ENCODE measurements at regions not wholly inside any gene's neighbourhood (a gene's known extent, or its start where the extent isn't known, plus 50 kb on each side); places are given as distances from the start of the nearest gene placed in this dataset.

GRCh38 chr5:32848681-32849080 lies 137.6 kb downstream of the NPR3 start:
- Histone ChIP-seq H3K4me3 (ENCODE audit: low read length) (no peak overlapping the region), H4K20me1 (ENCODE audit: insufficient read depth, low read length) (no peaks in the 10 kb centered on the region), H3K9me3 (ENCODE audit: insufficient read depth, low read length) (no peaks in the 10 kb centered on the region), H3K4me2 (ENCODE audit: low read length) (no peak overlapping the region), H3K27me3 (ENCODE audit: low read depth, low read length) (no peaks in the 10 kb centered on the region), H2AFZ (ENCODE audit: low read depth, low read length) (no peak overlapping the region), H3K27ac (ENCODE audit: low read length) (no peak overlapping the region), H3K9ac (ENCODE audit: low read length) (no peak overlapping the region), H3K4me1 (ENCODE audit: low read length) (no peaks in the 10 kb centered on the region), H3K36me3 (replicated peaks; ENCODE audit: low read depth, low read length) (no peaks in the 10 kb centered on the region), H3K79me2 (ENCODE audit: low read length) (no peaks in the 10 kb centered on the region)
- TF ChIP-seq CTCF (IDR thresholded peaks at IDR 0.05; ENCODE audit: low read depth, low read length) (no peak), EZH2phosphoT487 (IDR thresholded peaks at IDR 0.05; ENCODE audit: low read depth) (no peak)

GRCh38 chr5:32850817-32851496 lies 139.8 kb downstream of the NPR3 start:
- no peak overlapping the region for H3K9ac ChIP-seq (ENCODE audit: low read length)
- H3K4me1 ChIP-seq (ENCODE audit: low read length), result no peaks in the 10 kb centered on the region
- H2AFZ ChIP-seq (ENCODE audit: low read depth, low read length), result no peak overlapping the region
- no peaks in the 10 kb centered on the region for H4K20me1 ChIP-seq (ENCODE audit: insufficient read depth, low read length)
- H3K27ac ChIP-seq (ENCODE audit: low read length), result no peak overlapping the region
- H3K9me3 ChIP-seq (ENCODE audit: insufficient read depth, low read length), result no peaks in the 10 kb centered on the region
- H3K4me3 ChIP-seq (ENCODE audit: low read length), result no peak overlapping the region
- no peaks in the 10 kb centered on the region for H3K27me3 ChIP-seq (ENCODE audit: low read depth, low read length)
- H3K4me2 ChIP-seq (ENCODE audit: low read length), result no peak overlapping the region
- H3K79me2 ChIP-seq (ENCODE audit: low read length), result no peaks in the 10 kb centered on the region
- no peak for TF ChIP-seq EZH2phosphoT487 (IDR thresholded peaks at IDR 0.05; ENCODE audit: low read depth)
- no peak for TF ChIP-seq CTCF (IDR thresholded peaks at IDR 0.05; ENCODE audit: low read depth, low read length)
- H3K36me3 ChIP-seq (replicated peaks; ENCODE audit: low read depth, low read length), result no peaks in the 10 kb centered on the region

GRCh38 chr5:32851559-32852173 lies 140.5 kb downstream of the NPR3 start:
- no peak overlapping the region for H3K9ac ChIP-seq (ENCODE audit: low read length)
- no peaks in the 10 kb centered on the region for H3K4me1 ChIP-seq (ENCODE audit: low read length)
- no peak overlapping the region for H2AFZ ChIP-seq (ENCODE audit: low read depth, low read length)
- no peaks in the 10 kb centered on the region for H3K36me3 ChIP-seq (replicated peaks; ENCODE audit: low read depth, low read length)
- no peak overlapping the region for H3K27ac ChIP-seq (ENCODE audit: low read length)
- no peak overlapping the region for H3K4me2 ChIP-seq (ENCODE audit: low read length)
- H3K79me2 ChIP-seq (ENCODE audit: low read length), result no peaks in the 10 kb centered on the region
- no peaks in the 10 kb centered on the region for H3K9me3 ChIP-seq (ENCODE audit: insufficient read depth, low read length)
- TF ChIP-seq CTCF (IDR thresholded peaks at IDR 0.05; ENCODE audit: low read depth, low read length) (no peak), EZH2phosphoT487 (IDR thresholded peaks at IDR 0.05; ENCODE audit: low read depth) (no peak)
- no peak overlapping the region for H3K4me3 ChIP-seq (ENCODE audit: low read length)
- H4K20me1 ChIP-seq (ENCODE audit: insufficient read depth, low read length), result no peaks in the 10 kb centered on the region
- H3K27me3 ChIP-seq (ENCODE audit: low read depth, low read length), result no peaks in the 10 kb centered on the region

GRCh38 chr5:32852535-32852934 lies 141.4 kb downstream of the NPR3 start:
- no peak overlapping the region for H2AFZ ChIP-seq (ENCODE audit: low read depth, low read length)
- no peak overlapping the region for H3K4me2 ChIP-seq (ENCODE audit: low read length)
- H3K9ac ChIP-seq (ENCODE audit: low read length), result no peak overlapping the region

More at GRCh38 chr5:32852535-32852934, 141.4 kb downstream of the NPR3 start:
- peak; percentile 31 for TF ChIP-seq CTCF (IDR thresholded peaks at IDR 0.05; ENCODE audit: low read depth, low read length)
- no peak for TF ChIP-seq EZH2phosphoT487 (IDR thresholded peaks at IDR 0.05; ENCODE audit: low read depth)
- Histone ChIP-seq H3K9me3 (ENCODE audit: insufficient read depth, low read length) (no peaks in the 10 kb centered on the region), H3K27ac (ENCODE audit: low read length) (no peak overlapping the region), H4K20me1 (ENCODE audit: insufficient read depth, low read length) (no peaks in the 10 kb centered on the region), H3K27me3 (ENCODE audit: low read depth, low read length) (no peaks in the 10 kb centered on the region), H3K4me3 (ENCODE audit: low read length) (no peak overlapping the region), H3K36me3 (replicated peaks; ENCODE audit: low read depth, low read length) (no peaks in the 10 kb centered on the region), H3K79me2 (ENCODE audit: low read length) (no peaks in the 10 kb centered on the region), H3K4me1 (ENCODE audit: low read length) (no peaks in the 10 kb centered on the region)
